Neural progenitor cell (in vitro differentiated cells): ENCODE measurements at regions not wholly inside any gene's neighbourhood (a gene's known extent, or its start where the extent isn't known, plus 50 kb on each side); places are given as distances from the start of the nearest gene placed in this dataset.

Experiments
- DNase-seq: peaks from one replicate; pipeline ENCODE4 v3.0.0-alpha.2; 2016; ENCODE audit warnings: low spot score
- H2AFZ ChIP-seq: fragments of 200-600 bp; sonication (generic); replicated peaks from 2 replicates; pipeline ENCODE4 v1.6.1; 2016; ENCODE audit warnings: antibody characterized with exemption
- H3F3A ChIP-seq: fragments of 200-600 bp; sonication (generic); 2 replicates; pipeline ENCODE4 v1.6.1; 2016; ENCODE audit warnings: antibody characterized with exemption, low read depth
- H3K27ac ChIP-seq: fragments of 200-600 bp; sonication (generic); 2 replicates; pipeline ENCODE4 v1.5.1; 2016; ENCODE audit warnings: mild to moderate bottlenecking
- H3K27me3 ChIP-seq: fragments of 200-600 bp; sonication (generic); 2 replicates; pipeline ENCODE4 v1.6.1; 2016; ENCODE audit warnings: mild to moderate bottlenecking, moderate library complexity
- H3K36me3 ChIP-seq: fragments of 200-600 bp; sonication (generic); 2 replicates; pipeline ENCODE4 v1.5.1; 2016
- H3K4me1 ChIP-seq: fragments of 200-600 bp; sonication (generic); 2 replicates; pipeline ENCODE4 v1.6.1; 2016; ENCODE audit warnings: mixed run types
- H3K4me2 ChIP-seq: fragments of 200-600 bp; sonication (generic); 2 replicates; pipeline ENCODE4 v1.6.1; 2016
- H3K4me3 ChIP-seq: fragments of 200-600 bp; sonication (generic); 2 replicates; pipeline ENCODE4 v1.5.1; 2016
- H3K79me2 ChIP-seq: fragments of 200-600 bp; sonication (generic); 2 replicates; pipeline ENCODE4 v1.6.1; 2016; ENCODE audit warnings: low read depth
- H3K9ac ChIP-seq: fragments of 200-600 bp; sonication (generic); 2 replicates; pipeline ENCODE4 v1.6.1; 2016
- H3K9me3 ChIP-seq: fragments of 200-600 bp; sonication (generic); 2 replicates; pipeline ENCODE4 v1.5.1; 2016; ENCODE audit warnings: low read depth
- H4K20me1 ChIP-seq: fragments of 200-600 bp; sonication (generic); 2 replicates; pipeline ENCODE4 v1.6.1; 2016; ENCODE audit warnings: low read depth
- H3K27ac Mint-ChIP-seq: 3 replicates; pipeline ENCODE4 v1.8.0; 2021; ENCODE audit warnings: mixed read lengths
- H3K27me3 Mint-ChIP-seq: 2 replicates; pipeline ENCODE4 v1.8.0; 2022; ENCODE audit warnings: low read depth, mild to moderate bottlenecking, inconsistent platforms, moderate library complexity, mixed read lengths; ENCODE audit not compliant: insufficient read depth
- H3K36me3 Mint-ChIP-seq: 3 replicates; pipeline ENCODE4 v1.8.0; 2021; ENCODE audit warnings: mixed read lengths
- H3K4me1 Mint-ChIP-seq: 3 replicates; pipeline ENCODE4 v1.8.0; 2021; ENCODE audit warnings: mixed read lengths
- H3K4me3 Mint-ChIP-seq: 3 replicates; pipeline ENCODE4 v1.8.0; 2021; ENCODE audit warnings: mild to moderate bottlenecking, moderate library complexity, mixed read lengths
- H3K9me3 Mint-ChIP-seq: 3 replicates; pipeline ENCODE4 v1.8.0; 2020; ENCODE audit warnings: mixed read lengths
- EZH2 ChIP-seq: fragments of 200-600 bp; sonication (generic); IDR thresholded peaks from 2 replicates; pipeline ENCODE4 v1.6.1; 2017; ENCODE audit warnings: antibody characterized with exemption, mild to moderate bottlenecking, moderate library complexity
- EZH2phosphoT487 ChIP-seq: fragments of 200-600 bp; sonication (generic); IDR thresholded peaks from 2 replicates; pipeline ENCODE4 v1.6.1; 2017; ENCODE audit warnings: antibody characterized with exemption
- TF ChIP-seq, protein P1 (sequence below): fragments of 200-600 bp; sonication (generic); IDR thresholded peaks from 2 replicates; pipeline ENCODE4 v1.5.1; 2017; ENCODE audit warnings: antibody characterized with exemption, mild to moderate bottlenecking

DNA sequence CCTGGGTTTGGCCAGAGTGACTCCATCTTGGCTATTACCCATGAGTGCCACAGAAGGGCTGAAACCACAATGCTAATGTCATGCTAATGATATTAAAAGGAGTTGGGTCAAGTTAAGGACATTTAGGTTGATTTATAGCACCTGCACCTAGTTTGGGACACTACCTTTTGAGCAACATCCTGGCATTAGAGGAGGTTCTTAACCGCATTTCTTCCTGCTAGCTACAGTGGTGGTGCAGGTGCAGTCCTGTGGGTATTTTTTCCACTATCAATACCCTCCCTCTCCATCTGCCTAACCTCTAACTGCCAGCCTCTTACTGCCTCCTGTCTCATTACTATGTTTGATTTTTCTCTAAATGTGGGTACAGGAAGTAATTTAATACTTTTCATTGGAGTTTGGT lies 1276.1 kb downstream of the FSTL5 start:
- no peak overlapping the region for H3K27ac ChIP-seq
- H3K36me3 ChIP-seq, result no peaks in the 10 kb centered on the region
- no peaks in the 10 kb centered on the region for H3F3A ChIP-seq
- H3K4me1 ChIP-seq, result no peaks in the 10 kb centered on the region
- no peaks in the 10 kb centered on the region for H3K27me3 ChIP-seq
- TF ChIP-seq EZH2phosphoT487 (no peak), EZH2 (no peak)
- TF ChIP-seq, protein P1, sequence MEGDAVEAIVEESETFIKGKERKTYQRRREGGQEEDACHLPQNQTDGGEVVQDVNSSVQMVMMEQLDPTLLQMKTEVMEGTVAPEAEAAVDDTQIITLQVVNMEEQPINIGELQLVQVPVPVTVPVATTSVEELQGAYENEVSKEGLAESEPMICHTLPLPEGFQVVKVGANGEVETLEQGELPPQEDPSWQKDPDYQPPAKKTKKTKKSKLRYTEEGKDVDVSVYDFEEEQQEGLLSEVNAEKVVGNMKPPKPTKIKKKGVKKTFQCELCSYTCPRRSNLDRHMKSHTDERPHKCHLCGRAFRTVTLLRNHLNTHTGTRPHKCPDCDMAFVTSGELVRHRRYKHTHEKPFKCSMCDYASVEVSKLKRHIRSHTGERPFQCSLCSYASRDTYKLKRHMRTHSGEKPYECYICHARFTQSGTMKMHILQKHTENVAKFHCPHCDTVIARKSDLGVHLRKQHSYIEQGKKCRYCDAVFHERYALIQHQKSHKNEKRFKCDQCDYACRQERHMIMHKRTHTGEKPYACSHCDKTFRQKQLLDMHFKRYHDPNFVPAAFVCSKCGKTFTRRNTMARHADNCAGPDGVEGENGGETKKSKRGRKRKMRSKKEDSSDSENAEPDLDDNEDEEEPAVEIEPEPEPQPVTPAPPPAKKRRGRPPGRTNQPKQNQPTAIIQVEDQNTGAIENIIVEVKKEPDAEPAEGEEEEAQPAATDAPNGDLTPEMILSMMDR, result no peak
- no peaks in the 10 kb centered on the region for H3K79me2 ChIP-seq
- DNase-seq, result no peak
- no peaks in the 10 kb centered on the region for H3K4me1 Mint-ChIP-seq
- no peak overlapping the region for H3K4me3 ChIP-seq
- peaks cover 2% of the 10 kb centered on the region for H3K9me3 Mint-ChIP-seq
- no peak overlapping the region for H3K4me3 Mint-ChIP-seq
- no peak overlapping the region for H3K4me2 ChIP-seq
- H3K9ac ChIP-seq, result no peak overlapping the region
- H3K36me3 Mint-ChIP-seq, result no peaks in the 10 kb centered on the region
- no peaks in the 10 kb centered on the region for H3K27me3 Mint-ChIP-seq
- H3K27ac Mint-ChIP-seq, result no peak overlapping the region
- H3K9me3 ChIP-seq, result no peaks in the 10 kb centered on the region
- no peak overlapping the region for H2AFZ ChIP-seq
- no peaks in the 10 kb centered on the region for H4K20me1 ChIP-seq

GRCh38 chr4:160894128-160894527 lies 1269.7 kb downstream of the FSTL5 start:
- H3K4me1 ChIP-seq, result no peaks in the 10 kb centered on the region
- no peak overlapping the region for H2AFZ ChIP-seq
- no peak for TF ChIP-seq EZH2
- TF ChIP-seq, protein P1, result no peak
- TF ChIP-seq EZH2phosphoT487, result no peak
- no peaks in the 10 kb centered on the region for H4K20me1 ChIP-seq
- H3K4me1 Mint-ChIP-seq, result no peaks in the 10 kb centered on the region
- H3K36me3 Mint-ChIP-seq, result no peaks in the 10 kb centered on the region
- no peak overlapping the region for H3K4me3 ChIP-seq
- no peak overlapping the region for H3K4me2 ChIP-seq
- H3K27ac Mint-ChIP-seq, result no peak overlapping the region
- no peaks in the 10 kb centered on the region for H3K36me3 ChIP-seq
- H3F3A ChIP-seq, result no peaks in the 10 kb centered on the region
- no peak overlapping the region for H3K4me3 Mint-ChIP-seq
- H3K27ac ChIP-seq, result no peak overlapping the region
- H3K79me2 ChIP-seq, result no peaks in the 10 kb centered on the region
- H3K9me3 ChIP-seq, result no peaks in the 10 kb centered on the region
- no peaks in the 10 kb centered on the region for H3K27me3 ChIP-seq
- H3K9ac ChIP-seq, result no peak overlapping the region
- H3K9me3 Mint-ChIP-seq, result no peaks in the 10 kb centered on the region
- DNase-seq, result no peak
- H3K27me3 Mint-ChIP-seq, result no peaks in the 10 kb centered on the region

GRCh38 chr4:160894809-160895208 lies 1269.0 kb downstream of the FSTL5 start:
- Mint-ChIP-seq H3K4me3 (no peak overlapping the region), H3K27me3 (no peaks in the 10 kb centered on the region), H3K36me3 (no peaks in the 10 kb centered on the region), H3K27ac (no peak overlapping the region), H3K4me1 (no peaks in the 10 kb centered on the region), H3K9me3 (no peaks in the 10 kb centered on the region)
- TF ChIP-seq, protein P1, result no peak
- no peak for TF ChIP-seq EZH2
- no peak for TF ChIP-seq EZH2phosphoT487
- no peak overlapping the region for H3K27ac ChIP-seq
- no peak overlapping the region for H3K9ac ChIP-seq
- no peak overlapping the region for H3K4me3 ChIP-seq
- DNase-seq, result no peak
- H3K9me3 ChIP-seq, result no peaks in the 10 kb centered on the region
- no peaks in the 10 kb centered on the region for H3K79me2 ChIP-seq
- no peaks in the 10 kb centered on the region for H3F3A ChIP-seq
- H3K4me2 ChIP-seq, result no peak overlapping the region
- no peaks in the 10 kb centered on the region for H3K4me1 ChIP-seq
- no peak overlapping the region for H2AFZ ChIP-seq
- no peaks in the 10 kb centered on the region for H3K36me3 ChIP-seq
- H3K27me3 ChIP-seq, result no peaks in the 10 kb centered on the region
- H4K20me1 ChIP-seq, result no peaks in the 10 kb centered on the region

GRCh38 chr4:160927311-160927710 lies 1236.5 kb downstream of the FSTL5 start:
- H3K4me2 ChIP-seq, result no peak overlapping the region
- H3K9ac ChIP-seq, result no peak overlapping the region
- H3K9me3 ChIP-seq, result no peaks in the 10 kb centered on the region
- Mint-ChIP-seq H3K27ac (no peak overlapping the region), H3K4me1 (no peaks in the 10 kb centered on the region), H3K9me3 (no peaks in the 10 kb centered on the region), H3K4me3 (no peak overlapping the region), H3K36me3 (no peaks in the 10 kb centered on the region), H3K27me3 (no peaks in the 10 kb centered on the region)
- no peaks in the 10 kb centered on the region for H4K20me1 ChIP-seq
- DNase-seq, result no peak
- TF ChIP-seq, protein P1, result no peak
- no peak for TF ChIP-seq EZH2phosphoT487
- TF ChIP-seq EZH2, result no peak
- H3F3A ChIP-seq, result no peaks in the 10 kb centered on the region
- no peaks in the 10 kb centered on the region for H3K36me3 ChIP-seq
- H3K79me2 ChIP-seq, result no peaks in the 10 kb centered on the region
- no peaks in the 10 kb centered on the region for H3K4me1 ChIP-seq
- no peak overlapping the region for H3K4me3 ChIP-seq
- H3K27ac ChIP-seq, result no peak overlapping the region
- no peaks in the 10 kb centered on the region for H3K27me3 ChIP-seq
- H2AFZ ChIP-seq, result no peak overlapping the region
